Progenitor cell of endocrine pancreas (in vitro differentiated cells): ENCODE measurements at regions not wholly inside any gene's neighbourhood (a gene's known extent, or its start where the extent isn't known, plus 50 kb on each side); places are given as distances from the start of the nearest gene placed in this dataset.

Source experiments
- DNase-seq: peaks from one replicate; pipeline ENCODE4 v3.0.0; 2021; ENCODE audit warnings: low spot score; ENCODE audit not compliant: unreplicated experiment
- H3K27ac Mint-ChIP-seq: 2 replicates; pipeline ENCODE4 v1.8.0; 2021; ENCODE audit warnings: mild to moderate bottlenecking, moderate library complexity, mixed read lengths
- H3K27me3 Mint-ChIP-seq: 2 replicates; pipeline ENCODE4 v1.8.0; 2021; ENCODE audit warnings: mixed read lengths
- H3K36me3 Mint-ChIP-seq: 2 replicates; pipeline ENCODE4 v1.8.0; 2022; ENCODE audit warnings: mixed read lengths; ENCODE audit not compliant: insufficient read depth
- H3K4me1 Mint-ChIP-seq: 2 replicates; pipeline ENCODE4 v1.8.0; 2021; ENCODE audit warnings: low read depth, mixed read lengths
- H3K4me3 Mint-ChIP-seq: 2 replicates; pipeline ENCODE4 v1.8.0; 2021; ENCODE audit warnings: low read depth, mild to moderate bottlenecking, moderate library complexity, mixed read lengths
- H3K9me3 Mint-ChIP-seq: 2 replicates; pipeline ENCODE4 v1.8.0; 2021; ENCODE audit warnings: low read depth, mixed read lengths
- CTCF ChIP-seq: fragments of 200-600 bp; sonication (generic); IDR thresholded peaks from one replicate; pipeline ENCODE4 v1.5.0; 2021; ENCODE audit warnings: antibody characterized with exemption, mild to moderate bottlenecking; ENCODE audit not compliant: unreplicated experiment

- H3K36me3 Mint-ChIP-seq, result peaks cover 1% of the 10 kb centered on the region
- DNase-seq, result no peak
- peaks cover 4% of the 10 kb centered on the region for H3K9me3 Mint-ChIP-seq
- no peak for TF ChIP-seq CTCF
- peaks cover 22% of the 10 kb centered on the region for H3K4me1 Mint-ChIP-seq
- H3K27me3 Mint-ChIP-seq, result no peaks in the 10 kb centered on the region
- no peak overlapping the region for H3K4me3 Mint-ChIP-seq
- no peak overlapping the region for H3K27ac Mint-ChIP-seq
Observed at GRCh38 chr5:39892708-39893107, 467.9 kb upstream of the DAB2 start.

GRCh38 chr5:39891376-39891775 lies 466.6 kb upstream of the DAB2 start:
- Mint-ChIP-seq H3K4me3 (no peak overlapping the region), H3K27me3 (no peaks in the 10 kb centered on the region), H3K27ac (no peak overlapping the region), H3K9me3 (peaks cover 14% of the 10 kb centered on the region), H3K4me1 (peaks cover 18% of the 10 kb centered on the region), H3K36me3 (peaks cover 1% of the 10 kb centered on the region)
- DNase-seq, result no peak
- no peak for TF ChIP-seq CTCF

- H3K4me1 Mint-ChIP-seq, result no peaks in the 10 kb centered on the region
- no peak for TF ChIP-seq CTCF
- H3K4me3 Mint-ChIP-seq, result no peak overlapping the region
- DNase-seq, result no peak
- no peak overlapping the region for H3K27ac Mint-ChIP-seq
- H3K27me3 Mint-ChIP-seq, result no peaks in the 10 kb centered on the region
- H3K36me3 Mint-ChIP-seq, result no peaks in the 10 kb centered on the region
- no peaks in the 10 kb centered on the region for H3K9me3 Mint-ChIP-seq
Observed at GRCh38 chr5:39880985-39881384, 456.2 kb upstream of the DAB2 start.

GRCh38 chr5:39877479-39877878 lies 452.7 kb upstream of the DAB2 start:
- H3K9me3 Mint-ChIP-seq, result no peaks in the 10 kb centered on the region
- no peaks in the 10 kb centered on the region for H3K4me1 Mint-ChIP-seq
- H3K4me3 Mint-ChIP-seq, result no peak overlapping the region
- no peaks in the 10 kb centered on the region for H3K36me3 Mint-ChIP-seq
- no peaks in the 10 kb centered on the region for H3K27me3 Mint-ChIP-seq
- no peak for DNase-seq
- H3K27ac Mint-ChIP-seq, result no peak overlapping the region
- no peak for TF ChIP-seq CTCF

- TF ChIP-seq CTCF, result no peak
- Mint-ChIP-seq H3K27me3 (no peaks in the 10 kb centered on the region), H3K4me1 (no peaks in the 10 kb centered on the region), H3K36me3 (no peaks in the 10 kb centered on the region), H3K4me3 (no peak overlapping the region), H3K9me3 (no peaks in the 10 kb centered on the region), H3K27ac (no peak overlapping the region)
- DNase-seq, result no peak
Observed at GRCh38 chr5:39876146-39876545, 451.4 kb upstream of the DAB2 start.

GRCh38 chr5:39870137-39870536 lies 445.4 kb upstream of the DAB2 start:
- Mint-ChIP-seq H3K4me3 (no peak overlapping the region), H3K9me3 (peaks cover 32% of the 10 kb centered on the region), H3K4me1 (no peaks in the 10 kb centered on the region), H3K27me3 (no peaks in the 10 kb centered on the region), H3K36me3 (peaks cover 1% of the 10 kb centered on the region), H3K27ac (no peak overlapping the region)
- TF ChIP-seq CTCF, result no peak
- DNase-seq, result no peak
